ENCODE measurements at regions not wholly inside any gene's neighbourhood (a gene's known extent, or its start where the extent isn't known, plus 50 kb on each side); places are given as distances from the start of the nearest gene placed in this dataset.
"Not testable (repeated sequence)": the region's sequence is repeated elsewhere in the genome, so short reads cannot be mapped to it uniquely, and the experiment has no call there.

DNA sequence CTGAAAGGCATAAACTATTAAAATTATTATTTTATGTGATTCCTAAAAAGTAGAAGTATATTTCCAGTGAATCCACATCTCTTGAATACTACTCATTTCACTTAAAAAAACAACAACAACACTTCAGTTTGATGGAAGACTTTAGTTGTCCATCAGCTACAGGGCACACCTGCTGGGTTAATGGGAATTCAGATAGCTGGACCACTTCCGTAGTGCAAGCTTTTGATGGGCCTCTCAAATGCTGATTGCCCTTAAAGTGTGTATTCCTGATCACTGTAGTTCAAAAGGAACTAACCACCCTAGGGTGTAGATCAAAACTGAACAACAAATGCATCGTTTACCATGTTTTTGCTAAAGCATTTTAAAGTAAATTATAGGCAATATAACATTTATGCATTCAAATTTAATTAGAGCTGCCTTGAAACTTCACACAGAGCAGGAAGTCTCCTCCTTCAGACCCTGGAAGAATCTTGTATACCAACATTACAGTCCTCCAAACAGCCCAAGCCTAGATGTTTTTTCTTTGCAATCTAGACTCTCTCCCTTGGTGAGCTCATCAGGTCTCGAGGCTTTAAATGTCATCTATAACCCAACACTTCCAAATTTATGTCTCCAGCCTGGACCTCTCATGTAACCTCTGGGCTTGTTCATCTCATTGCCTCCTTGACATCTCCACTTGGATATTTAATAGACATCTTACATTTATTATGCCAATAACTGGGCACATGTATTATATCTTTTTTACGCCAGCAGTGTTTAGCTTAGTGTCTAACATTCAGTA is 510.1 kb upstream of the SLC39A10 start:
- no peak for DNase-seq

DNA sequence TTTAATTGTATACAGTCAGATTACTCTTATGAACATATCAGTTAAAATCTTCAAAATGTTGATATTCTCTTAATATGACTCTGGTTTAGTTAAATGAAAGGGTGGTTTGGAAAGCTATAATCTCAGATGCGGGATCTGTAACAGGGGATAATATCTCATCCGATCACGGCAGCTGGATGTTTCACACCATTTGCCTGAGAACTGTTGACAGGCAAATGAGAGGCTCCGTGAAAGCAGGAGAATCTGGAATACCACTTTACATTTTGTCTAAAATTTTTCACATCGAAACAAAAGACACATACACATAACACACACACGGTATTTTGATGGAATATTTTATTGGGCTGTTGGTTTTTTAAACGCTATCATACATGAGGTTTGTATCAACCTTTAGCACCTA is 518.6 kb upstream of the SLC39A10 start:
- no peak for DNase-seq

DNA sequence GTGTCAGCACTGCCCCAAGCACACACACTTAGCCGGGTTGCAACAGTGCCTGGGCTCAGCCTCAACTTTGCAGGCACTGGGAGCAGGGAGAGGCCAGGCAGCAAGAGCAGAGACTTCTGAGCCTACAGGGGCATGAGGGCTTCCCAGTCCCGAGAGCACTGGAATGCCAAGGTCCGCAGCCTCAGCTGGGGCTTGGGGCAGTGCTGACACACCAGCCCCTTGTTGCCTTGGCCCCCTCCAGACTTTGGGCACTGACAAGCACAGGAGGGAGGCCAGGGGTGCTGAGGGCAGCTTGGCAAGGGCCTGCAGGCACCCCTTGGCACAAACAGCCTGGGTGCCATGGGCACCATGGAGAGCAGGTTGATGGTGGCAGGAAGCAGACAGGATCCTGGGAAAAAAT is 531.1 kb upstream of the SLC39A10 start:
- DNase-seq: not testable (repeated sequence)

DNA sequence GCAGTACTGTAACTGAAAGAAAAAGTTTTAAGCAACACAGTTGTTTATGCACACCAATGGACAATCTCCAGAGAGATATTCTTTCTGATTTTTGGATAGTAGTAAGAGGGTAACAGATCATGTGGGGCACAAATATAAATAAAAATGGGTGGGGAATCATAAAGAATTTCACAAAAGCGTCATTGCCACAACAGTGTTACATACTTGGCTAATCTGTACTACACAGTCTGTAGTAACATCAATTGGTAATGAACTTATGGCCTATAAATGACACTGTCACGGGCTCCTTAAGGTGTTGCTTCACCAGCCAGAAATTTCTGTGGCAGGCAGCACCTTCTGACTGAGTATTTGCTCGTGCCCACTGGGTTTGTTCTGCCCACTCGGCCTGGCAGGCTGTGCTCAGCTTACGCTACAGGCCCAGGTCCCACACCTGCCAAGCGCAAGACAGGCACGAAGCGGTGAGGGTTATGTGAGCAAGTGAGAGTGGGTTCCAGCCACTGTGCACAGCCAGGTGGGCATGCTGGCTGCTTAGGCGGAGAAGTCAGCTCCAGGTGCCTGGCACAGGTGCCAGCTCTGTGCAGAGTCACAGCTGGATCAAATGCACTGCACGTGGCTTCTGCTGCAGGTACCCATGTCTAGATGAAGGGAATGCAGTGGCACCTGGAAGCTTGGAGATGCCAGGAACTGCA is 532.5 kb upstream of the SLC39A10 start:
- DNase-seq: no peak

DNA sequence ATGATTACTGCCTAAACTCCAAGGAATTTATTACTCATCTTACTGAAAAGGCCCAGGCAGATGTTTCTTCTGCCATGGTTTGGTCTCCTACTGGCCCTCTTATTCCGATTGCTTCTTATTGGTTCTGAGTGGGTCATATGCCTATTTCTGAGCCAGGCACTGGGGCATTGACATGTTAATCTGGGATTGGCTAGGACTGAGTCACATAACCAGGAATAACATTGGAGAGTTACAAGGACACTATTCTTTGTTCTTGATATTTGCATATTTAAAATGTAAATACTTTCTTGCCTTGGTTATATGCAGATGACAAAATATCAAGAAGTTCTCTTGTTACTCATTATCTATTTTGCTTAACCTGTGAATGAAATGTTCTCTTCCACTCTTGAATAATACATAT is 534.4 kb upstream of the SLC39A10 start:
- DNase-seq: no peak

GRCh38 chr2:195121341-195121740 is 535.7 kb upstream of the SLC39A10 start:
- no peak for DNase-seq

GRCh38 chr2:195119231-195119630 is 537.8 kb upstream of the SLC39A10 start:
- no peak for DNase-seq

DNA sequence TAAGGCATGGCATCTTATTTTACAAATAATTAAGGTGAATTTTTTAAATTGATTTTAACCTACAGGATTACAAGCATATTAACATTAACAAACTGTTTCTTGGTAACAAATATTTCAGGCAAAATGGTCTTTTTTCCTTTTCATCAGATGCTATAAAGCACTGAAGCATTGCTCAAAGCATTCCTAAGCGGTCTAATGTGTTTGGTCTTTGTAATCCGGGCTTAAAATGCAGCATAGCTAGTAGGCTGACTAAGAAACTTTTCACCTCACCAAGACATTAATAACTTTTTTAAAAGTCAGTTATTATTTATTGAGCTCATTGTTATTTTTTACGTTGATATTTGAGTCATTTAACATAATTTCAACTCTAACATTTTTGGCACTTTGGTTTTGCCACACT is 538.8 kb upstream of the SLC39A10 start:
- no peak for DNase-seq

DNA sequence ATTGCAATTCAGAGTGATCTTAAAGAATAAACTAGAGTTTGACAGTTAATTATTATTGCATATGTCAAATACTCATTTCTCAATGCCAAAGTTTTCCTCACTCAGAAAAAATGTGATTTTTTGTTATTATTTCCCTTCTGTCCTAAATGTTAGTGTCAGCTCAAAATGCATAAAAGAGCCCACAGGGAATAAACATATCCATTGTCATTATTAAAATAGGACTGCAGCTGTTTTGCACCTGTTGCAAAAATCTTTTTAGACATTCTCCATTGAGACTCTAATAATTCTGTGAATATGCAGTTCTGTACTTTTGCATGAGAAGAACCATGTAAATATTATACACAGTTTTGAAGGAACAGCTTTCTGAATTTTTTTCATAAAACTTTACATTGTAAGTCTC is 540.0 kb upstream of the SLC39A10 start:
- DNase-seq: no peak

DNA sequence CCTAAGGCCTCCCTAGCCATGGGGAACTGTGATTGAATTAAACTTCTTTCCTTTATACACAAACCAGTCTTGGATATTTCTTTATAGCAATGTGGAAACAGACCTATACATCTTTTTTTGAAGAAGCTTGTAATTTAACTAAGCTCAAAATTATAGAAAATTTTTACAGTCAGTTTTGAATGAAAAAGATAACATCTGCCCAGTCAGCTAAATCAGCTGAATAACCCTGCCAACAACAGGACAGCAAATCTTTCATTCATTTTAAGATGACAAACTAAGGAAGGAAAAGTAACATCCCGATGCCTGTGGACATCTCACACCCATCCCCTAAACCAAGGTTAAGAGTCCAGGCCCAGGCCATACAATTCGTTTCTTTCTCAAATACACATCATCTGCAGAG is 541.3 kb upstream of the SLC39A10 start:
- DNase-seq: no peak

DNA sequence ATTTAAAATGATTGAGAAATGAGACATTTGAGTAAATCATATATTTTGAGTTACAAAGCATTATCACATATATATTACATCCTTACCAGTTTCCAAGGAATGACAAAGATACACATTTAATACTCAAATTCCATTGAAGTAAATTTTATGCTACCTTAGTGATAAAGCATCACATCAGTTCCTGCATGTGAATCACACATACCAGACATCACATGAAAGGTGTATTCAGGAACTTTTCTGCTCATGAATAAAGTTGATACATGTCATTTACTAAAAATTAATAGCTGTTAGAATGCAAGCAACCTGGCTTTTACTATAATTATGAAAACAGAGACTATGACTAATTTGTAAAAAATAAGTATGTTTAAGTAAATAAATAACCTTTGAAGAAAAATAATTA is 548.8 kb upstream of the SLC39A10 start:
- no peak for DNase-seq

DNA sequence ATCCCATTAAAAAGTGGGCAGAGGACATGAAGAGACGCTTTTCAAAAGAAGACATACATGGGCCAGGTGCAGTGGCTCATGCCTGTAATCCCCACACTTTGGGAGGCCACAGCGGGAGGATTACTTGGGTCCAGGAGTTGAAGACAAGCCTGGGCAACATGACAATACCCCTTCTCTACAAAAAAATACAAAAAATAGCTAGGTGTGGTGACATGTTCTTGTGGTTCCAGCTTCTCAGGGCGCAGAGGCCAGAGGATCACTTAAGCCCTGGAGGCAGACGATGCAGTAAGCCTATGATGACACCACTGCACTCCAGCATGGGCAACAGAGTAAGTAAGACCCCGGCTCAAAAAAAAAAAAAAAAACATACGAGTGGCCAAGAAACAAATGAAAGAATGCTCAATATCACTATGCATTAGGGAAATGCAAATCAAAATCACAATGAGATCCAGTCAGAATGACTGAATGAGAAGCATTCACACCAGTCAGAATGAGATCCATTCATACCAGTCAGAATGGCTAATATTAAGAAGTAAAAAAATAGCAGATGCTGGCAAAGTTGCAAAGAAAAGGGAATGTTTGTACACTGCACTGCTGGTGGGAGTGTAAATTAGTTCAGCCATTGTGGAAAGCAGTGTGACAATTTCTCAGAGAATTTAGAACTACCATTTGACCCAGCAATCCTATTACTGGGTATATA is 550.2 kb upstream of the SLC39A10 start:
- no peak for DNase-seq

GRCh38 chr2:195105581-195105980 is 551.4 kb upstream of the SLC39A10 start:
- DNase-seq: no peak

DNA sequence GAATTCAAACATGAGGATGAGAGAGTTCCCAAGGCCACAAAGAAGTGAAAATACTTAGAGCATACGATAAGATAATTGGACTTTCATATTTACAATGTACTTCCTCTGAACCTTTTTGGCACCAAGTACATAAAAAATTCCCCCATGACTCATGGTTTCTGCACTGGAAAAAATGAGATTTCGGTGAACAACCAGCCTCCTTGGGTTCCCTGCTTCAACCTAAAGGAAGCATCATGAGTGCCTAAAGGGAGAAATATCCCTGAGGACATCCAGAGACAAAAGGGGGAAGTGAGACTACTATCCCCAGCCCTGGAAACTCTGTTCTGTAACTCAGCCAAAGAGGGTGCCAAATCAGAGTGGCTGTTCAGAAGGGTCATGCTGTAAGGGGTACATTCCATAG is 562.7 kb upstream of the SLC39A10 start:
- DNase-seq: no peak

- no peak for DNase-seq
Observed at GRCh38 chr2:195092341-195092740, 564.7 kb upstream of the SLC39A10 start.

- not testable (repeated sequence) for DNase-seq
Observed at GRCh38 chr2:195072806-195073205, 584.2 kb upstream of the SLC39A10 start.

- no peak for DNase-seq
Observed at GRCh38 chr2:195057001-195057400, 600.0 kb upstream of the SLC39A10 start.

DNA sequence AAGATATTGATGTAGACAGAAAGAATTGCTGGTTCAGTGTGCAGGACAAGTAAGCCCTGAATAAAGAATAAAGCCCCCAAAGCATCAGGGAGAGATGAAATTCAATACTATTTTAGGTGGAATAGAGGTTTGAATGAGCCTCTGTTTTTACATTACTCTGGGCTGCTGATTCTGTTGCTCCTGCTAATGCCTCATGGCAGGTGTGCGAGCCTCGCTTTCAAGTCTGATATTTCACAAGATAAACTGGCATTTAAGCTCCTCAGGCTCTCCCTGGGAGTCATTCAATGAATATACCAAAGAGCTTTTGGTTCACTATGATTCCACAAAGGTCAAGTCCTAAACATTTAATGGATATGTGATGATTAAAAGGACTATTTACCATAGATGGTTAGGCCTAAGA is 601.0 kb upstream of the SLC39A10 start:
- DNase-seq: no peak

- no peak for DNase-seq
Observed at GRCh38 chr2:195051401-195051800, 605.6 kb upstream of the SLC39A10 start.

DNA sequence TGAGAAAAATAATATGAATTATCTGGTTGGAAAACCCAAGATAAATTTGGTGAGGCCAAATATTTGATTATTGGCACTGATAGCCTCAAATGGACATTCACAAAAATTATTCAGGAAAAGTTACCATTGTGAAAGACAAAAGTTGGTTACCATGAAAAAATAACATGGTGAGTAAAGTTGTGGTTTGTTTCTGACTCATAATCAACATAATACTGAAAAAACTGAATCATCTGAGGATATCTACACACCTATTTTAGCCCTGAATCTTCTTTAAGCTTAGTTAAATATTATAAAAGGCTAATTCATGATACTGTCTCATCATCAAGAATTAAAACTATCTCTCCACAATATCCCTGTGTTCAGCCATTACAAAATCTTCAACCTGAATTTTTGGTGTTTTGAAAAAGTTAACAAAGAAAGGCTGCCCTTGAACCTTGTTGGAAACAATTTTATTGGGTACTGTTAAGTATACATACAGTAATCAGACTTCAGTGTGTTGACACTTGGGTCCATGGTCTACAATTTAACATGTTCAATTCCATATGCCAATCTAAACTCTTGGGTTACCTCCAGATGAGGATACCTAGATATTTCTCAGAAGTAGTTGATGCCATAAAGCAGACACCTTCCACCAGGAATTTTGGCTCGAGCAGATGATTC is 607.5 kb upstream of the SLC39A10 start:
- DNase-seq: no peak

- no peak for DNase-seq
Observed at GRCh38 chr2:195047955-195048354, 609.1 kb upstream of the SLC39A10 start.

- DNase-seq: no peak
Observed at GRCh38 chr2:195044801-195045200, 612.2 kb upstream of the SLC39A10 start.

GRCh38 chr2:195038153-195038552 is 618.9 kb upstream of the SLC39A10 start:
- no peak for DNase-seq

DNA sequence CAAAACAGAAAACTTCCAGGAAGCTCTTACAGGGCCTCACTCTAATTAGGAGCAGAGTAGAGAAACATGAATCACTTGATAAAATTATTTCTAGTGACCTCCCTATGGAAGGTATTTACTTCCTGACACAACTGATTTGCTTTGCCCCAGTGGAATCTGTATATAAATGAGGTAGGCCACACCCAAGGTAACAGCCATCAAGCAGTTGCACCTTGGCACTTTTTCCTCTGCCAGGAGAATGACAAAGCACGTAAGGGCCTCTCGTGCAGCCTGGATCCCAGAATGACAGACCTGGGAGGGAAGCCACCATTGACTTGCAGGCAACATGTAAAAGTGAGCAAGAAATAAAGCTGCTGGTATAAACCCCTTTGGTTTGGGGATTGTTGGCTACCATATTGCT is 620.0 kb upstream of the SLC39A10 start:
- DNase-seq: no peak
